GM10248 (cell line): ENCODE measurements at regions not wholly inside any gene's neighbourhood (a gene's known extent, or its start where the extent isn't known, plus 50 kb on each side); places are given as distances from the start of the nearest gene placed in this dataset.

ENCODE experiments used
- CTCF ChIA-PET: fragments of 300-600 bp; sonication (Branson Sonifier 250); formaldehyde crosslinking; extraction: SDS; loops from one replicate; lab custom pipeline; 2021; ENCODE audit warnings: antibody characterized with exemption; lab: Yijun Ruan, JAX
- POLR2A ChIA-PET: fragments of 350-650 bp; sonication (Branson Sonifier 250); formaldehyde crosslinking; extraction: SDS; loops from one replicate; lab custom pipeline; 2020; ENCODE audit warnings: antibody characterized with exemption; lab: Yijun Ruan, JAX
- DNase-seq: peaks from one replicate; pipeline ENCODE4 v3.0.0; 2012; ENCODE audit errors: extremely low spot score
- CTCF ChIP-seq: IDR thresholded peaks from 2 replicates; pipeline ENCODE4 v1.5.1; 2012; ENCODE audit warnings: mild to moderate bottlenecking, low read depth; ENCODE audit errors: extremely low read depth, missing control alignments, control extremely low read depth

GRCh38 chr19:32256341-32256975 is 89.0 kb upstream of the ZNF507 start:
- CTCF ChIA-PET: no interaction called here
- TF ChIP-seq CTCF: no peak
- no peak for DNase-seq
- POLR2A ChIA-PET: no interaction called here

- no peak for DNase-seq
- no peak for TF ChIP-seq CTCF
- ChIA-PET CTCF (no interaction called here), POLR2A (interaction anchor here (0.5 kb wide), 1 partner anchor 783 kb away, joined by 4 read pairs; no protein-coding TSS in a partner anchor)
Observed at GRCh38 chr19:32257326-32258073, 87.9 kb upstream of the ZNF507 start.

GRCh38 chr19:32258167-32258566 is 87.2 kb upstream of the ZNF507 start:
- no peak for TF ChIP-seq CTCF
- CTCF ChIA-PET: no interaction called here
- DNase-seq: no peak
- POLR2A ChIA-PET: no interaction called here

GRCh38 chr19:32264568-32264967 is 80.8 kb upstream of the ZNF507 start:
- ChIA-PET CTCF (no interaction called here), POLR2A (no interaction called here)
- no peak for DNase-seq
- TF ChIP-seq CTCF: no peak

GRCh38 chr19:32265995-32266394 is 79.4 kb upstream of the ZNF507 start:
- no peak for TF ChIP-seq CTCF
- ChIA-PET CTCF (no interaction called here), POLR2A (no interaction called here)
- DNase-seq: no peak

GRCh38 chr19:32266460-32266859 is 79.0 kb upstream of the ZNF507 start:
- TF ChIP-seq CTCF: no peak
- CTCF ChIA-PET: no interaction called here
- no peak for DNase-seq
- POLR2A ChIA-PET: no interaction called here
